ENCODE measurements at regions not wholly inside any gene's neighbourhood (a gene's known extent, or its start where the extent isn't known, plus 50 kb on each side); places are given as distances from the start of the nearest gene placed in this dataset.

GRCh38 chr7:8833355-8833754 is 399.9 kb downstream of the NXPH1 start:
- TF ChIP-seq CTCF (IDR thresholded peaks at IDR 0.05) (no peak), POLR2A (IDR thresholded peaks at IDR 0.05) (no peak), POLR2AphosphoS5 (IDR thresholded peaks at IDR 0.05) (no peak)

Measured in upper lobe of left lung (tissue), 4 donors.